GM12878 (cell line): ENCODE measurements at regions not wholly inside any gene's neighbourhood (a gene's known extent, or its start where the extent isn't known, plus 50 kb on each side); places are given as distances from the start of the nearest gene placed in this dataset.

ENCODE experiments used
- ATAC-seq: fragments of 200-7000 bp; cut with Tn5 transposase; 3 replicates; pipeline ENCODE4 v1.9.1; 2020; ENCODE audit warnings: mild to moderate bottlenecking, moderate library complexity
- BruUV-seq: library from RNA; stranded (reverse); fragments of 400-500 nt; replicated peaks from 2 replicates; lab custom pipeline; 2021; lab: Mats Ljungman, UMichigan
- CTCF ChIA-PET: fragments of 300-600 bp; sonication (Branson Sonifier 250); formaldehyde crosslinking; extraction: SDS; loops from one replicate; lab custom pipeline; 2021; ENCODE audit warnings: inconsistent platforms; lab: Yijun Ruan, JAX
- POLR2A ChIA-PET: fragments of 350-600 bp; formaldehyde crosslinking; extraction: SDS; loops from one replicate; lab custom pipeline; 2021; ENCODE audit warnings: inconsistent platforms; lab: Charles Lee
- RAD21 ChIA-PET: fragments of 300-600 bp; sonication (Branson Sonifier 250); formaldehyde crosslinking; loops from one replicate; lab custom pipeline; 2023; ENCODE audit warnings: antibody characterized with exemption; ENCODE audit not compliant: unreplicated experiment; lab: Charles Lee
- SMC1A ChIA-PET: fragments of 300-600 bp; sonication (Branson Sonifier 250); formaldehyde crosslinking; loops from one replicate; lab custom pipeline; 2023; ENCODE audit not compliant: unreplicated experiment, uncharacterized antibody; lab: Charles Lee
- DNase-seq: peaks from one replicate; pipeline ENCODE4 v3.0.0-alpha.2; 2011; ENCODE audit warnings: low read depth, low spot score
- FAIRE-seq: peaks from 3 replicates; lab custom pipeline; 2011; peaks lifted over from hg19 to GRCh38; lab: Jason Lieb, UNC
- H2AFZ ChIP-seq: 2 replicates; pipeline ENCODE4 v1.6.0; 2011; ENCODE audit warnings: low read depth, low read length, control low read depth; ENCODE audit not compliant: control insufficient read depth
- H3K27ac ChIP-seq: 2 replicates; pipeline ENCODE4 v1.5.1; 2011; ENCODE audit warnings: control low read depth; ENCODE audit not compliant: control insufficient read depth, insufficient read depth
- H3K27me3 ChIP-seq, 2 experiments: replicated peaks in 1 of 2; 2 replicates each; pipeline versions ENCODE4 v1.6.0 to v1.6.1; 2011; ENCODE audit warnings: low read length in 1 of 2; ENCODE audit not compliant: control insufficient read depth in 2 of 2, insufficient read depth in 2 of 2
- H3K36me3 ChIP-seq, 2 experiments: 2 replicates each; pipeline ENCODE4 v1.5.1; 2011; ENCODE audit warnings: low read length in 1 of 2; ENCODE audit not compliant: control insufficient read depth in 2 of 2, insufficient read depth in 2 of 2
- H3K4me1 ChIP-seq: 2 replicates; pipeline ENCODE4 v1.6.1; 2011; ENCODE audit warnings: mild to moderate bottlenecking, low read length, moderate library complexity, mixed read lengths; ENCODE audit not compliant: control insufficient read depth, insufficient read depth
- H3K4me2 ChIP-seq: 2 replicates; pipeline ENCODE4 v1.6.0; 2011; ENCODE audit warnings: control low read depth; ENCODE audit not compliant: control insufficient read depth, insufficient read depth
- H3K4me3 ChIP-seq: fragments of 200-600 bp; sonication (generic); 2 replicates; pipeline ENCODE4 v1.5.1; 2016
- H3K79me2 ChIP-seq: 2 replicates; pipeline ENCODE4 v1.6.0; 2011; ENCODE audit warnings: low read length; ENCODE audit not compliant: control insufficient read depth, insufficient read depth
- H3K9ac ChIP-seq: 2 replicates; pipeline ENCODE4 v1.8.0; 2011; ENCODE audit warnings: low read length, control low read depth, mixed read lengths; ENCODE audit not compliant: control insufficient read depth, insufficient read depth
- H3K9me3 ChIP-seq: replicated peaks from 3 replicates; pipeline ENCODE4 v1.5.1; 2011; ENCODE audit warnings: mild to moderate bottlenecking, low read length; ENCODE audit not compliant: control insufficient read depth, insufficient read depth
- H4K20me1 ChIP-seq: 2 replicates; pipeline ENCODE4 v1.6.0; 2011; ENCODE audit not compliant: control insufficient read depth, insufficient read depth
- ATF7 ChIP-seq: fragments of 450-650 bp; IDR thresholded peaks from 2 replicates; pipeline ENCODE4 v1.6.1; 2016; ENCODE audit warnings: low read depth, mild to moderate bottlenecking
- BHLHE40 ChIP-seq, 2 experiments: fragments of 450-650 bp in 1 of 2; IDR thresholded peaks; 2 replicates each; pipeline ENCODE4 v1.6.1; 2011 to 2017; ENCODE audit warnings: low read depth in 2 of 2, borderline replicate concordance in 1 of 2, improper control_type of control experiment in 1 of 2, low read length in 1 of 2, mild to moderate bottlenecking in 1 of 2
- EGR1 ChIP-seq, 2 experiments: IDR thresholded peaks; 1 replicate in 1 of 2; 2 replicates in 1 of 2; pipeline ENCODE4 v1.6.1; 2011 to 2012; ENCODE audit warnings: low read depth in 2 of 2, low read length in 2 of 2, borderline replicate concordance in 1 of 2, mild to moderate bottlenecking in 1 of 2, moderate library complexity in 1 of 2
- NBN ChIP-seq: fragments of 450-650 bp; IDR thresholded peaks from 2 replicates; pipeline ENCODE4 v1.6.1; 2016
- POLR2AphosphoS5 ChIP-seq: IDR thresholded peaks from 2 replicates; pipeline ENCODE4 v1.6.1; 2011; ENCODE audit warnings: mild to moderate bottlenecking, low read length, inconsistent platforms
- SIN3A ChIP-seq: IDR thresholded peaks from 2 replicates; pipeline ENCODE4 v1.6.1; 2012; ENCODE audit warnings: low read depth, low read length, improper control_type of control experiment
- SMAD5 ChIP-seq: IDR thresholded peaks from 2 replicates; pipeline ENCODE4 v1.6.1; 2016; ENCODE audit warnings: antibody characterized with exemption, low read depth
- SRF ChIP-seq, 2 experiments: IDR thresholded peaks; 2 replicates each; pipeline ENCODE4 v1.6.1; 2011; ENCODE audit warnings: low read depth in 2 of 2, low read length in 2 of 2, mild to moderate bottlenecking in 1 of 2, moderate library complexity in 1 of 2
- SUZ12 ChIP-seq: fragments of 200-600 bp; sonication (generic); IDR thresholded peaks from one replicate; pipeline ENCODE4 v1.6.1; 2018; ENCODE audit warnings: antibody characterized with exemption, mild to moderate bottlenecking; ENCODE audit not compliant: unreplicated experiment
- TBL1XR1 ChIP-seq: IDR thresholded peaks from 2 replicates; pipeline ENCODE4 v1.6.1; 2012; ENCODE audit warnings: low read depth, low read length, improper control_type of control experiment
- TCF7 ChIP-seq: IDR thresholded peaks from 2 replicates; pipeline ENCODE4 v1.6.1; 2014; ENCODE audit warnings: antibody characterized with exemption, borderline replicate concordance
- YY1 ChIP-seq: IDR thresholded peaks from 2 replicates; pipeline ENCODE4 v1.6.1; 2011; ENCODE audit warnings: low read depth, mild to moderate bottlenecking, low read length
- ZNF217 ChIP-seq: fragments of 450-650 bp; IDR thresholded peaks from 2 replicates; pipeline ENCODE4 v1.6.1; 2017; ENCODE audit warnings: antibody characterized with exemption, mild to moderate bottlenecking
- WGBS: methylation state at CpG from one replicate; pipeline ENCODE4 v1.1.6; 2016; ENCODE audit warnings: low lambda C conversion rate; ENCODE audit not compliant: insufficient replicate concordance, insufficient coverage; ENCODE audit errors: missing lambda C conversion rate; 5-methylcytosine and 5-hydroxymethylcytosine counted together
- in situ Hi-C: fragments of 300-500 bp; cut with MboI; formaldehyde crosslinking; loops from 9 replicates; pipeline ENCODE4 v1.14.3; 2018; ENCODE audit warnings: mixed read lengths
- intact Hi-C: fragments of 100-400 bp; cut with micrococcal nuclease; formaldehyde crosslinking; loops from one replicate; pipeline ENCODE4 v1.14.2; 2022; ENCODE audit not compliant: unreplicated experiment
- TF ChIP-seq, protein P1 (sequence below): fragments of 150-350 bp; IDR thresholded peaks from 2 replicates; pipeline ENCODE4 v1.6.1; 2014; ENCODE audit warnings: mild to moderate bottlenecking, low read depth, low read length
- TF ChIP-seq, protein P2 (sequence below): fragments of 450-650 bp; IDR thresholded peaks from 2 replicates; pipeline ENCODE4 v1.6.1; 2014; ENCODE audit warnings: mild to moderate bottlenecking
- TF ChIP-seq, protein P3 (sequence below): fragments of 450-650 bp; IDR thresholded peaks from 2 replicates; pipeline ENCODE4 v1.6.1; 2017; ENCODE audit warnings: mild to moderate bottlenecking

DNA sequence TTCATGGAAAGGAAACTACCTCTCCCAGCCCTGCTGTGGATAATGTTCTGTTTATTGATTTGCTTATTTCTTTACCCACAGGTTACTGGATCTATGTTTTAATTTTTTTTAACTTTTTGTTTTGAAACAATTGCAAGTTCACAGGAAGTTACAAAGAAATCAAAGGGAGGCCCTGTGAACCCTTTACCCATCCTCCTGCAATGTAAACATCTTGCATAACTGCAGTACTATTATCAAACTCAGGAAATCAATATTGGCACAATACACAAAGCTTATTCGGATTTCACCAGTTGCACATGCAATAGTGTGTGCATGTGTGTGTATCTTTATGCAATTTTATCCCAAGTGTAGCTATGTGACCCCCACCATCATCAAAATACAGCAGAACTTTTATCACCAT is 398.0 kb downstream of the BTBD3 start (continued):
- TF ChIP-seq, protein P1, sequence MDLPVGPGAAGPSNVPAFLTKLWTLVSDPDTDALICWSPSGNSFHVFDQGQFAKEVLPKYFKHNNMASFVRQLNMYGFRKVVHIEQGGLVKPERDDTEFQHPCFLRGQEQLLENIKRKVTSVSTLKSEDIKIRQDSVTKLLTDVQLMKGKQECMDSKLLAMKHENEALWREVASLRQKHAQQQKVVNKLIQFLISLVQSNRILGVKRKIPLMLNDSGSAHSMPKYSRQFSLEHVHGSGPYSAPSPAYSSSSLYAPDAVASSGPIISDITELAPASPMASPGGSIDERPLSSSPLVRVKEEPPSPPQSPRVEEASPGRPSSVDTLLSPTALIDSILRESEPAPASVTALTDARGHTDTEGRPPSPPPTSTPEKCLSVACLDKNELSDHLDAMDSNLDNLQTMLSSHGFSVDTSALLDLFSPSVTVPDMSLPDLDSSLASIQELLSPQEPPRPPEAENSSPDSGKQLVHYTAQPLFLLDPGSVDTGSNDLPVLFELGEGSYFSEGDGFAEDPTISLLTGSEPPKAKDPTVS: no peak
- no peak for TF ChIP-seq BHLHE40 (IDR thresholded peaks at IDR 0.05; ENCODE audit: borderline replicate concordance in 1 of 2, low read depth in 2 of 2, low read length in 1 of 2)
- TF ChIP-seq TBL1XR1: no peak
- TF ChIP-seq POLR2AphosphoS5: no peak
- no peak for TF ChIP-seq YY1
- TF ChIP-seq SRF (IDR thresholded peaks at IDR 0.05; ENCODE audit: low read depth in 2 of 2, low read length in 2 of 2): no peak
- TF ChIP-seq NBN: no peak
- no peak for TF ChIP-seq SIN3A
- TF ChIP-seq TCF7: no peak

DNA sequence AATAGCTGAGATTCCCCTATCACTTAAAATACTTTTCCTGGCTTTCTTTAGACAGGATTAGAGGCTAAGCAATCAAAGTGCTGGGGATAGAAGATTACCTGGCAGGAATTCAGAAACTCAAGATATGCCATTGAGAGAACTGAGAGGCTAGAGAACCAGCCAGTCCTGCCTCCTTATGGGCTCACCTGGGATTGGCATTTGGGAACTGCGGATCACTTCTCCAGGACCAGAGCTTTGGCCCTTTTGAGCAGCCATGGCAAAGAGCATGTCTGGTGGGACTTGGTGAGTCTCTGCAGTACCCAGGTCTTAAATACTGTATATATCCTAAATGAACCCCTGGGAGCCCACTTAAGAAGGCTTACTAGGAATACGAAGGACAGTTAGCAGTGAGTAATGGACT is 399.1 kb downstream of the BTBD3 start:
- H3K27me3 ChIP-seq: no peaks in the 10 kb centered on the region
- FAIRE-seq (no peak), ATAC-seq (no peak), DNase-seq (no peak)
- POLR2A ChIA-PET: no interaction called here
- H3K4me2 ChIP-seq: no peak overlapping the region
- H3K9me3 ChIP-seq: no peaks in the 10 kb centered on the region
- TF ChIP-seq EGR1 (IDR thresholded peaks at IDR 0.05; ENCODE audit: borderline replicate concordance in 1 of 2, low read depth in 2 of 2, low read length in 2 of 2) (no peak), SMAD5 (no peak), ATF7 (no peak), YY1 (no peak), ZNF217 (no peak), SUZ12 (no peak)
- TF ChIP-seq, protein P2, sequence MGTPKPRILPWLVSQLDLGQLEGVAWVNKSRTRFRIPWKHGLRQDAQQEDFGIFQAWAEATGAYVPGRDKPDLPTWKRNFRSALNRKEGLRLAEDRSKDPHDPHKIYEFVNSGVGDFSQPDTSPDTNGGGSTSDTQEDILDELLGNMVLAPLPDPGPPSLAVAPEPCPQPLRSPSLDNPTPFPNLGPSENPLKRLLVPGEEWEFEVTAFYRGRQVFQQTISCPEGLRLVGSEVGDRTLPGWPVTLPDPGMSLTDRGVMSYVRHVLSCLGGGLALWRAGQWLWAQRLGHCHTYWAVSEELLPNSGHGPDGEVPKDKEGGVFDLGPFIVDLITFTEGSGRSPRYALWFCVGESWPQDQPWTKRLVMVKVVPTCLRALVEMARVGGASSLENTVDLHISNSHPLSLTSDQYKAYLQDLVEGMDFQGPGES: no peak
- TF ChIP-seq, protein P3, sequence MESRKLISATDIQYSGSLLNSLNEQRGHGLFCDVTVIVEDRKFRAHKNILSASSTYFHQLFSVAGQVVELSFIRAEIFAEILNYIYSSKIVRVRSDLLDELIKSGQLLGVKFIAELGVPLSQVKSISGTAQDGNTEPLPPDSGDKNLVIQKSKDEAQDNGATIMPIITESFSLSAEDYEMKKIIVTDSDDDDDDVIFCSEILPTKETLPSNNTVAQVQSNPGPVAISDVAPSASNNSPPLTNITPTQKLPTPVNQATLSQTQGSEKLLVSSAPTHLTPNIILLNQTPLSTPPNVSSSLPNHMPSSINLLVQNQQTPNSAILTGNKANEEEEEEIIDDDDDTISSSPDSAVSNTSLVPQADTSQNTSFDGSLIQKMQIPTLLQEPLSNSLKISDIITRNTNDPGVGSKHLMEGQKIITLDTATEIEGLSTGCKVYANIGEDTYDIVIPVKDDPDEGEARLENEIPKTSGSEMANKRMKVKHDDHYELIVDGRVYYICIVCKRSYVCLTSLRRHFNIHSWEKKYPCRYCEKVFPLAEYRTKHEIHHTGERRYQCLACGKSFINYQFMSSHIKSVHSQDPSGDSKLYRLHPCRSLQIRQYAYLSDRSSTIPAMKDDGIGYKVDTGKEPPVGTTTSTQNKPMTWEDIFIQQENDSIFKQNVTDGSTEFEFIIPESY: no peak
- no peaks in the 10 kb centered on the region for H3K4me1 ChIP-seq
- no peaks in the 10 kb centered on the region for H3K79me2 ChIP-seq
- BruUV-seq: no TSS peak
- intact Hi-C loops: no loop called here
- SMC1A ChIA-PET: no interaction called here
- no peaks in the 10 kb centered on the region for H3K36me3 ChIP-seq
- CTCF ChIA-PET: no interaction called here
- 31% methylated on average over 2 of the region's 2 CpGs for WGBS
- in situ Hi-C loops: no loop called here
- H3K4me3 ChIP-seq: no peak overlapping the region
- H2AFZ ChIP-seq: no peak overlapping the region
- no peak overlapping the region for H3K27ac ChIP-seq
- H3K9ac ChIP-seq: no peak overlapping the region
- RAD21 ChIA-PET: no interaction called here
- no peaks in the 10 kb centered on the region for H4K20me1 ChIP-seq
